ENCODE measurements at regions not wholly inside any gene's neighbourhood (a gene's known extent, or its start where the extent isn't known, plus 50 kb on each side); places are given as distances from the start of the nearest gene placed in this dataset.

GRCh38 chr4:170743633-170744032 is 653.9 kb upstream of the AADAT start:
- no peak for TF ChIP-seq CTCF (conservative IDR thresholded peaks at IDR 0.05; ENCODE audit: low read depth, low read length)
- TF ChIP-seq EZH2 (IDR thresholded peaks at IDR 0.05; ENCODE audit: low read length, unreplicated experiment): no peak
